ENCODE measurements at regions not wholly inside any gene's neighbourhood (a gene's known extent, or its start where the extent isn't known, plus 50 kb on each side); places are given as distances from the start of the nearest gene placed in this dataset.

- TF ChIP-seq NR1H2 (CRISPR knock-in tag; IDR thresholded peaks at IDR 0.05): no peak
- TF ChIP-seq ELF4 (CRISPR knock-in tag; IDR thresholded peaks at IDR 0.05): no peak
- TF ChIP-seq, protein P1, sequence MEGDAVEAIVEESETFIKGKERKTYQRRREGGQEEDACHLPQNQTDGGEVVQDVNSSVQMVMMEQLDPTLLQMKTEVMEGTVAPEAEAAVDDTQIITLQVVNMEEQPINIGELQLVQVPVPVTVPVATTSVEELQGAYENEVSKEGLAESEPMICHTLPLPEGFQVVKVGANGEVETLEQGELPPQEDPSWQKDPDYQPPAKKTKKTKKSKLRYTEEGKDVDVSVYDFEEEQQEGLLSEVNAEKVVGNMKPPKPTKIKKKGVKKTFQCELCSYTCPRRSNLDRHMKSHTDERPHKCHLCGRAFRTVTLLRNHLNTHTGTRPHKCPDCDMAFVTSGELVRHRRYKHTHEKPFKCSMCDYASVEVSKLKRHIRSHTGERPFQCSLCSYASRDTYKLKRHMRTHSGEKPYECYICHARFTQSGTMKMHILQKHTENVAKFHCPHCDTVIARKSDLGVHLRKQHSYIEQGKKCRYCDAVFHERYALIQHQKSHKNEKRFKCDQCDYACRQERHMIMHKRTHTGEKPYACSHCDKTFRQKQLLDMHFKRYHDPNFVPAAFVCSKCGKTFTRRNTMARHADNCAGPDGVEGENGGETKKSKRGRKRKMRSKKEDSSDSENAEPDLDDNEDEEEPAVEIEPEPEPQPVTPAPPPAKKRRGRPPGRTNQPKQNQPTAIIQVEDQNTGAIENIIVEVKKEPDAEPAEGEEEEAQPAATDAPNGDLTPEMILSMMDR (IDR thresholded peaks at IDR 0.05 in 2 of 3, conservative IDR thresholded peaks at IDR 0.05 in 1 of 3; ENCODE audit: insufficient read depth in 2 of 3, low read depth in 1 of 3, low read length in 3 of 3): no peak
- TF ChIP-seq, protein P2, sequence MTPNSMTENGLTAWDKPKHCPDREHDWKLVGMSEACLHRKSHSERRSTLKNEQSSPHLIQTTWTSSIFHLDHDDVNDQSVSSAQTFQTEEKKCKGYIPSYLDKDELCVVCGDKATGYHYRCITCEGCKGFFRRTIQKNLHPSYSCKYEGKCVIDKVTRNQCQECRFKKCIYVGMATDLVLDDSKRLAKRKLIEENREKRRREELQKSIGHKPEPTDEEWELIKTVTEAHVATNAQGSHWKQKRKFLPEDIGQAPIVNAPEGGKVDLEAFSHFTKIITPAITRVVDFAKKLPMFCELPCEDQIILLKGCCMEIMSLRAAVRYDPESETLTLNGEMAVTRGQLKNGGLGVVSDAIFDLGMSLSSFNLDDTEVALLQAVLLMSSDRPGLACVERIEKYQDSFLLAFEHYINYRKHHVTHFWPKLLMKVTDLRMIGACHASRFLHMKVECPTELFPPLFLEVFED (CRISPR knock-in tag; conservative IDR thresholded peaks at IDR 0.05): no peak
- TF ChIP-seq NFE2L1 (tag; IDR thresholded peaks at IDR 0.05; ENCODE audit: borderline replicate concordance, low read depth): no peak
- TF ChIP-seq ZBTB8A (IDR thresholded peaks at IDR 0.05; ENCODE audit: partially characterized antibody): no peak
- no peak for TF ChIP-seq YBX1 (IDR thresholded peaks at IDR 0.05)
- TF ChIP-seq EGR1 (conservative IDR thresholded peaks at IDR 0.05): no peak
- TF ChIP-seq CEBPZ (IDR thresholded peaks at IDR 0.05; ENCODE audit: borderline replicate concordance, low read depth, low read length): no peak
- TF ChIP-seq STAT5A (IDR thresholded peaks at IDR 0.05; ENCODE audit: borderline replicate concordance, low read length): no peak
- TF ChIP-seq TBP (optimal IDR thresholded peaks at IDR 0.05; ENCODE audit: low read depth, low read length): no peak
These were observed 398.0 kb upstream of the SLC24A2 start for GRCh38 chr9:20186823-20187222.
